HG03108 (cell line): ENCODE measurements at regions not wholly inside any gene's neighbourhood (a gene's known extent, or its start where the extent isn't known, plus 50 kb on each side); places are given as distances from the start of the nearest gene placed in this dataset.

Source experiments
- ATAC-seq: cut with Tn5 transposase; IDR thresholded peaks from one replicate; pipeline ENCODE4 v1.9.1; 2021; ENCODE audit warnings: moderate library complexity; ENCODE audit not compliant: unreplicated experiment

DNA sequence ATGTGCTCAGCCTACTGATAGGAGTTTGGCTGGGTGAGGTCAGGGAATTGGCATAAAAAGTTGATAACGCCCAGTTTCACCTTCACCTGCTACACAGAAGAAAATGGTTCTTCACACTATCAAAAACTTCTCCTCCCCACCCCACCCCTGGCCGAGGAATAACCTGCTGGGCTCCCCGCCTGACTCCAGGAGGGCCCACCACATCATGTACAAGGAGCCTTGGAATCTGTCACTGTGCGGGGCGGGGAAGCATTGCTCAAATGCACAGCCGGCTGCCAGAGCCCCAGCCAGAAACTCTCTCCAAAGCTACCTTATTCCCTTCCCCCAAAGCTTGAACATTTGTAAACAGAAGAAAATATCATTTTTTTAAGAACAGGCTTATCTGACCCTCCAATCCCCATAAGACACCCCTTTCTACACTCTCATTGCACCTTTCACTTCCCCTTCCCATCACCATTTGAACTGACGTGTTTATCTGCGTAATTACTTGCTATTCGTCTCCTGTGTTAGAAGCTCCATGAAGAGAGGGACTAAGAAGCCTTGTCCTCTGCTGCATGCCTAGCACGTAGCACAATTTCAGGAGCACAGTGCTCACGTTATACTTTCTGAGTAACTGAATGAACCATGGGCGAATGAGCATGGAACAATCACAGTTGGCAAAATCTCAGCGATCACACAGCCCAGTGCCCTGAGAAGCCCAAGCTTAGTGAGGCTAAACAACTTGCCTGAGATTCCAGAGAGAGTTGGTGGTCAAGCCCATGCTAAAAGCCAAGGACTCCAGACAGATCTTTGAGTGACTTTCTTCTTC lies 82.9 kb downstream of the HES1 start:
- no peak for ATAC-seq

DNA sequence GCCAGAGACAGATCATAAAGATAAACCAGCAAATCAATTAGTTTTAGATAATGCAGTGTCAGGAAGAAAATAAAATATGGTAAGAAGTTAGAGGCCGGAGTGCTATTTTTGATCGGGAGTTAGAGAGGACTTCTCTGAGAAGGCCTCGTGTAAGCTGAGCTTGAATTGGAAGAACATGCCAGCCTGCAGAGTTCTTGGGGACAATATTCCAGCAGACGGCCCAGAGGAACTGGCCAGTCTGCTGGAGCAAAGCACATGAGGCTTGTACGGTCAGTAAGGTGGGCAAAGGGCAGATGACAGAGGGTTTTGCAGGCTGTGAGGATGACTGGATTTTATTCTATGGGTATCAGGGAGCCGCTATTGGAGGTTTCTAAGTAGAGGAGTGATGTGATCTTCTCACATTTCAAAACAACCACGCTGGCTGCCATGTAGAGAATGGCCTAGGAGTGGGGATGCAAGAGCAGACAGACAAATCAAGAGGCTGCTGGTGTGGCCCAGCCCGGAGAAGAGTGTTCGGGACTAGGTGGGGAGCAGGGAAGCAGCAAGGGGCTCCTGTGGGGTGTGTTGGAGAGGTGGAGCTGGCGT lies 84.0 kb downstream of the HES1 start:
- ATAC-seq = no peak

DNA sequence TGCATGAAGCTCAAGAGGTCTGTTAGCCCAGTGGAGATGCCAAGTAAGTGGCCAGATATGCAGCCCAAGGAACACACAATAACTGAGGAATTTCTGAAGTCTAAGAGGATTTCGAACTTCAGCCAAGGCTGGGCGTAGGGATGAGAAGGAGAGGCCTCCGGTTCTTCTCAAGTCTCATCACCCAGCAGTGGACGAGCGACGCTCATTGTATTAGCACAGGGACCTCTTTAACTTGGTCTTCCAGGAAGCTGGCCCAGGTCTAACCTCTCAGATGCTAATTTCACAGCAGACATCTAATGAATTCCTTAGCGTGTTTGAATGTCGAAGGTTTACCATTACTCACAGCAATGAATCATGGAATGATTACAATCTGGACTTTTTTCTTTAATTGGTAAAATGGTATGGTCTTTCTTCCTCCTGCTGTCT lies 85.0 kb downstream of the HES1 start:
- no peak for ATAC-seq

GRCh38 chr3:194221336-194221735 lies 85.4 kb downstream of the HES1 start:
- no peak for ATAC-seq

GRCh38 chr3:194223951-194224350 lies 88.0 kb downstream of the HES1 start:
- no peak for ATAC-seq

GRCh38 chr3:194224471-194225417 lies 88.8 kb downstream of the HES1 start:
- no peak for ATAC-seq

DNA sequence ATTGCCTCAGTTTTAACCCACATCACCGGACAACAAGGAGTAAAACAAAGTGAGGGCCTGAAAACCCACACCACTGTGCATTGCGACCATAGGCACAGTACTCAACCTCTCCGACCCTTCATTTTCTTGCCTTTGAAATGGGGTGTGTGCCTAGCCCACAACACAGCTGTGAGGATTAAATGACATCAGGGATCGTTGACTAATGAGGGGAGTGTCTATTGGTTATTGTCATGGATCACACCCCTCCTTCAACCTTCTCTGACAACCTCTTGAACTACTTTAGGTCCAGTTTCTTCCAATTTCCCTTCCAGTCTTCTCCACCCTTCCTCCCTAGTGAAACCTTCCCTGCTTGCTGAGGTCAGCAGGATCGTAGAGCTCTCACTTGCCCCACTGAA lies 89.5 kb downstream of the HES1 start:
- no peak for ATAC-seq

GRCh38 chr3:194225988-194226663 lies 90.2 kb downstream of the HES1 start:
- no peak for ATAC-seq

- ATAC-seq = no peak
Measured at GRCh38 chr3:194231929-194232832, 96.2 kb downstream of the HES1 start.

DNA sequence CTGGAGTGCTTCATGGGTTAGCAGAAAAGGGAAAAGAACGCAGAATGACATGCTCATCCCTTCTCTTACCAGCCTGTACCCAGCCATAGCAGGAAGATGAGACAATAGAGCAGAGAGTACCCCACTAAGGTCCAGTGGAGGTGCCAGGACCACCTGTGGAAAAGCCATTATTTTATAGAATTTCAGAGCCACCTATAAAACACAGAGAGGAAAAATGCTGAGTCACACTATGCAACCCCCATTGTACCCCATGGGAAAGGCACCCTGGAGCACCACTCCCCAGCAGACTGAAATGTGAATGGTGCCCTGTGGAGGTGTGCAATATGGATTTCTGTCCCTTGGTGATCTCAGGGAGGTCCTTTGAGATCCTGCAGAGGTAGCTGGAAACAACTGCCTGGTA lies 97.2 kb downstream of the HES1 start:
- no peak for ATAC-seq

DNA sequence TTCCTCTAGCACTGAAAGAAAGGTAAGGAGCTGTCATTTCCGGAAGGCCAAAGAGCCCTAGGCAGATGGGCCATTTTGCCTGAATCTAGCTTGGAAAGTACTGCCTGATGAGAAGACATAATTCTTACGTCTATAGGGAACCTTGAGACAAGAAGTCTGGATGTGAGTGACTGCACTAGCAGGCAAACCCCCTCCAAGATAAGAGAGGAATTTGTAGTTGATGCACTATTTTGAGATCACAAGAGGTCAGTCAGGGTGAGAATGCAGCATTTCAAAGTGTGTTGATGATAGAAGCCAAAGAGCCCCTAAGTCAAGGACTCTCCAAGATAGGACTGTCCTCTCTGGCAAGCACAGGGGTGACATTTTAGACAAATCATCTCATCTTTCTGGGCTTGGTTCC lies 99.2 kb downstream of the HES1 start:
- no peak for ATAC-seq

DNA sequence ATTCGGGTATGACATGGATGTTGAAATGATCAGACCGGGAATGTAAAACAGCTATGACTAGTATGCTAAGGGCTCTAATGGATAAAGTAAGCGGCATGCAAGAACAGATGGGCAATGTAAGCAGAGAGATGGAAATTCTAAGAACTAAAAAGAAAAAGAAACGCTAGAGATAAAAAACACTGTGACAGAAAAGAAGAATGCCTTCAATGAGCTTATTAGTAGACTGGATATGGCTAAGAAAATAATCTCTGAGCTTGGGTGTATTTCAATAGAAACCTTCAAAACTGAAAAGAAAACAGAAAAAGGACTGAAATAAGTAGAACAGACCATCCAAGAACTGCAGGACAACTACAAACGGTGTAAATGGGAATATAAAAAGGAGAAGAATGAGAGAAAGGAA lies 101.2 kb downstream of the HES1 start:
- no peak for ATAC-seq

DNA sequence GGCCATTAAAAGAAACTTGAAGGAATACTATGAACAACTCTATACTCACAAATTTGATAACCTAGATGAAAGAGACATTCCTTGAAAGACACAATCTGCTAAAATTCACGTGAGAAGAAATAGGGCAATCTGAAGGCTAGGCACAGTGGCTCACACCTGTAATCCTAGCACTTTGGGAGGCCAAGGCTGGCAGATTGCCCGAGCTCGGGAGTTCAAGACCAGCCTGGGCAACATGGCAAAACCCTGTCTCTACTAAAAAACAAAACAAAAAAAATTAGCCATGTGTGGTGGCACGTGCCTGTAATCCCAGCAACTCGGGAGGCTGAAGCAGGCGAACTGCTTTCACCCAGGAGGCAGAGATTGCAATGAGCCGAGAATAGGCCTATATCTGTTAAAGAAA lies 104.8 kb downstream of the HES1 start:
- no peak for ATAC-seq

GRCh38 chr3:194243172-194243837 lies 107.4 kb downstream of the HES1 start:
- no peak for ATAC-seq

GRCh38 chr3:194244167-194244566 lies 107.0 kb downstream of the CPN2 start:
- ATAC-seq = no peak

DNA sequence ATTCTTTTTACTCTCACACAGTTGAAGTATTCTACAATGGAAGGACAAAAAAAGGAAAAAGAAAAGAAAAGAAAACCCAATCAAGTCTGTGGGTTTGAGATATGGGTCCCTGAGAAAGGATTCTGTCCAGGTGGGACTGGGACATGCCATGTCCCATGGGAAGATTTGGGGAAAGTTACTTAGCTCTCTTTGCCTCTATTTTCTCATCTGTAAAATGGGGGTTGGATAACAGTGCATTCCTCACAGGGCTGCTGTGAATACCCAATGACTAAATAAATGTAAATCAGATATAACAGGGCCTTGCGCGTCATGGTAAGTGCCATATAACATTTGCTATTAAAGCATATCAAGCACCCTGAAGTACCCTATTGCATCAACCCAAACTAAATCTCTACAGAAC lies 105.7 kb downstream of the CPN2 start:
- no peak for ATAC-seq

- ATAC-seq = no peak
Measured at GRCh38 chr3:194245975-194246561, 105.1 kb downstream of the CPN2 start.

GRCh38 chr3:194246709-194247349 lies 104.3 kb downstream of the CPN2 start:
- no peak for ATAC-seq

- ATAC-seq = no peak
Measured at GRCh38 chr3:194247350-194247740, 103.8 kb downstream of the CPN2 start.
